GM12891 (cell line): ENCODE measurements at regions not wholly inside any gene's neighbourhood (a gene's known extent, or its start where the extent isn't known, plus 50 kb on each side); places are given as distances from the start of the nearest gene placed in this dataset.

ENCODE experiments used
- POLR2A ChIP-seq: IDR thresholded peaks from 2 replicates; pipeline ENCODE4 v1.6.1; 2011; ENCODE audit warnings: low read depth, low read length, control low read depth
- POLR2AphosphoS5 ChIP-seq: IDR thresholded peaks from 2 replicates; pipeline ENCODE4 v1.6.1; 2011; ENCODE audit warnings: low read depth, low read length, control low read depth
- POU2F2 ChIP-seq: IDR thresholded peaks from 2 replicates; pipeline ENCODE4 v1.6.1; 2011; ENCODE audit warnings: low read depth, mild to moderate bottlenecking, control low read depth, low read length, moderate library complexity
- SPI1 ChIP-seq: IDR thresholded peaks from 2 replicates; pipeline ENCODE4 v1.6.1; 2011; ENCODE audit warnings: low read depth, low read length, control low read depth
- TAF1 ChIP-seq: IDR thresholded peaks from 2 replicates; pipeline ENCODE4 v1.6.1; 2011; ENCODE audit warnings: low read depth, low read length, control low read depth

DNA sequence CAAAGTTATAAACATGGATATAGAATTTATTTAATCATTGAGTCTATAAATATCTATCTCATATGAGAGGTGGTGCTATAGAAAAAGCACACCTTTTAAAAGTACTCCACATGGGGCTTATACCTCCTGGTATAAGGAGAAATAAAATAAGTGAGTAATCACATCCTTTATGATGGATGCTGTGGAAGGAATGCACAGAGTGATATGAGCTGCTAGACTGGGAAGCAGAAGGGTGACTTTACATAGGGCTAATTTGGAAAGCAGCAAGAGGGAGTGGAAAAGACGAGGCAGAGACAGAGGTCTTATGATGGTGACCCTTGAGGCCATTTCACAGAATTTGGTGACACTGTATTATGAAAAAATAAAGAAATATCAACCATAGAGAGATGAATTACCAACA is 59.4 kb upstream of the AHR start:
- TF ChIP-seq SPI1 (no peak), POLR2AphosphoS5 (no peak), POLR2A (no peak), TAF1 (no peak), POU2F2 (no peak)
